Osteoblast (primary cell): ENCODE measurements at regions not wholly inside any gene's neighbourhood (a gene's known extent, or its start where the extent isn't known, plus 50 kb on each side); places are given as distances from the start of the nearest gene placed in this dataset.
A peak's percentile ranks its signal among the peaks of the same experiment; 100 is the strongest.

Experiments used
- DNase-seq: peaks from one replicate; pipeline ENCODE4 v3.0.0; 2011; ENCODE audit warnings: low spot score, mixed read lengths; ENCODE audit not compliant: insufficient read length; ENCODE audit errors: missing footprints
- H2AFZ ChIP-seq: 2 replicates; pipeline ENCODE4 v1.6.0; 2011; ENCODE audit warnings: mild to moderate bottlenecking, low read length
- H3K27ac ChIP-seq: 2 replicates; pipeline ENCODE4 v1.5.1; 2011; ENCODE audit warnings: mild to moderate bottlenecking, low read depth, low read length, moderate library complexity
- H3K27me3 ChIP-seq: 2 replicates; pipeline ENCODE4 v1.6.0; 2012; ENCODE audit warnings: mild to moderate bottlenecking, control low read depth, inconsistent platforms, low read length, moderate library complexity; ENCODE audit not compliant: insufficient read depth
- H3K36me3 ChIP-seq: 2 replicates; pipeline ENCODE4 v1.5.1; 2011; ENCODE audit warnings: mild to moderate bottlenecking, low read length, control low read depth, moderate library complexity; ENCODE audit not compliant: insufficient read depth
- H3K4me1 ChIP-seq: 2 replicates; pipeline ENCODE4 v1.5.1; 2011; ENCODE audit warnings: mild to moderate bottlenecking, low read length, control low read depth, moderate library complexity; ENCODE audit not compliant: insufficient read depth
- H3K4me2 ChIP-seq: 2 replicates; pipeline ENCODE4 v1.6.0; 2011; ENCODE audit warnings: mild to moderate bottlenecking, low read length; ENCODE audit not compliant: insufficient read depth
- H3K4me3 ChIP-seq: fragments of 200-600 bp; sonication (generic); 3 replicates; pipeline ENCODE4 v1.5.1; 2012; ENCODE audit warnings: mild to moderate bottlenecking, low read length, inconsistent platforms; ENCODE audit not compliant: insufficient read depth
- H3K79me2 ChIP-seq: 2 replicates; pipeline ENCODE4 v1.6.0; 2012; ENCODE audit warnings: mild to moderate bottlenecking, low read length, control low read depth, inconsistent platforms; ENCODE audit not compliant: insufficient read depth
- H3K9me3 ChIP-seq: 2 replicates; pipeline ENCODE4 v1.5.1; 2011; ENCODE audit warnings: low read depth, low read length, control low read depth
- H4K20me1 ChIP-seq: 2 replicates; pipeline ENCODE4 v1.6.0; 2012; ENCODE audit warnings: mild to moderate bottlenecking, low read length, control low read depth; ENCODE audit not compliant: insufficient read depth
- CTCF ChIP-seq: IDR thresholded peaks from 2 replicates; pipeline ENCODE4 v1.5.1; 2011; ENCODE audit warnings: mild to moderate bottlenecking, low read depth, low read length, moderate library complexity; ENCODE audit errors: extremely low read depth

GRCh38 chr5:126000507-126000906 is 422.7 kb upstream of the GRAMD2B start:
- TF ChIP-seq CTCF, result no peak
- H4K20me1 ChIP-seq, result no peaks in the 10 kb centered on the region
- H3K4me1 ChIP-seq, result peaks cover 42% of the 10 kb centered on the region
- DNase-seq, result peak; percentile 17
- H3K4me3 ChIP-seq, result no peak overlapping the region
- H3K27me3 ChIP-seq, result no peaks in the 10 kb centered on the region
- no peak overlapping the region for H3K27ac ChIP-seq
- H3K36me3 ChIP-seq, result no peaks in the 10 kb centered on the region
- H3K4me2 ChIP-seq, result no peak overlapping the region
- H2AFZ ChIP-seq, result peak overlapping the region; percentile 26
- no peaks in the 10 kb centered on the region for H3K9me3 ChIP-seq
- H3K79me2 ChIP-seq, result no peaks in the 10 kb centered on the region

- no peak for DNase-seq
- H3K4me3 ChIP-seq, result peak overlapping the region; percentile 42
Measured at GRCh38 chr5:126002222-126002897, 420.8 kb upstream of the GRAMD2B start.

GRCh38 chr5:126003309-126003708 is 419.9 kb upstream of the GRAMD2B start:
- H2AFZ ChIP-seq, result no peak overlapping the region
- no peak for TF ChIP-seq CTCF
- no peaks in the 10 kb centered on the region for H4K20me1 ChIP-seq
- peaks cover 52% of the 10 kb centered on the region for H3K4me1 ChIP-seq
- H3K36me3 ChIP-seq, result no peaks in the 10 kb centered on the region
- peak overlapping the region; percentile 78 for H3K4me2 ChIP-seq
- no peak for DNase-seq
- no peaks in the 10 kb centered on the region for H3K27me3 ChIP-seq
- H3K9me3 ChIP-seq, result no peaks in the 10 kb centered on the region
- H3K4me3 ChIP-seq, result peak overlapping the region; percentile 42
- H3K27ac ChIP-seq, result peak overlapping the region; percentile 93
- no peaks in the 10 kb centered on the region for H3K79me2 ChIP-seq

More at GRCh38 chr5:126002222-126002897, 420.8 kb upstream of the GRAMD2B start:
- H3K36me3 ChIP-seq, result no peaks in the 10 kb centered on the region
- H4K20me1 ChIP-seq, result no peaks in the 10 kb centered on the region
- peaks cover 43% of the 10 kb centered on the region for H3K4me1 ChIP-seq
- H3K27ac ChIP-seq, result peak overlapping the region; percentile 93
- no peak for TF ChIP-seq CTCF
- no peaks in the 10 kb centered on the region for H3K27me3 ChIP-seq
- no peaks in the 10 kb centered on the region for H3K9me3 ChIP-seq
- peak overlapping the region; percentile 71 for H2AFZ ChIP-seq
- no peaks in the 10 kb centered on the region for H3K79me2 ChIP-seq
- H3K4me2 ChIP-seq, result peak overlapping the region; percentile 78

GRCh38 chr5:126004636-126005035 is 418.6 kb upstream of the GRAMD2B start:
- no peaks in the 10 kb centered on the region for H3K79me2 ChIP-seq
- H3K27me3 ChIP-seq, result no peaks in the 10 kb centered on the region
- no peak overlapping the region for H3K4me2 ChIP-seq
- H2AFZ ChIP-seq, result no peak overlapping the region
- H4K20me1 ChIP-seq, result no peaks in the 10 kb centered on the region
- peaks cover 52% of the 10 kb centered on the region for H3K4me1 ChIP-seq
- H3K27ac ChIP-seq, result no peak overlapping the region
- no peaks in the 10 kb centered on the region for H3K9me3 ChIP-seq
- H3K36me3 ChIP-seq, result no peaks in the 10 kb centered on the region
- no peak for DNase-seq
- no peak overlapping the region for H3K4me3 ChIP-seq
- no peak for TF ChIP-seq CTCF
